ENCODE measurements at regions not wholly inside any gene's neighbourhood (a gene's known extent, or its start where the extent isn't known, plus 50 kb on each side); places are given as distances from the start of the nearest gene placed in this dataset.

- no peak for FAIRE-seq
Measured at GRCh38 chr4:146022541-146022940, 83.9 kb upstream of the ZNF827 start.

- FAIRE-seq, result no peak
Measured at GRCh38 chr4:146018247-146018646, 79.6 kb upstream of the ZNF827 start.

GRCh38 chr4:146004730-146005129 lies 66.1 kb upstream of the ZNF827 start:
- FAIRE-seq, result no peak

GRCh38 chr4:145988628-145989027 lies 50.0 kb upstream of the ZNF827 start:
- FAIRE-seq, result no peak

Data from G401.6 (cell line).